SU-DHL-6 (cell line): ENCODE measurements at regions not wholly inside any gene's neighbourhood (a gene's known extent, or its start where the extent isn't known, plus 50 kb on each side); places are given as distances from the start of the nearest gene placed in this dataset.

Experiments used
- H2AFZ ChIP-seq: fragments of 200-600 bp; sonication (generic); 2 replicates; pipeline ENCODE4 v1.6.1; 2014; ENCODE audit warnings: low read depth, mild to moderate bottlenecking, moderate library complexity, mixed read lengths, antibody characterized with exemption, low read length; ENCODE audit not compliant: severe bottlenecking
- H3F3A ChIP-seq: fragments of 200-600 bp; shearing (Covaris generic); 2 replicates; pipeline ENCODE4 v1.6.0; 2016; ENCODE audit warnings: antibody characterized with exemption, mild to moderate bottlenecking; ENCODE audit not compliant: insufficient read depth
- H3K27ac ChIP-seq: fragments of 200-600 bp; sonication (generic); 2 replicates; pipeline ENCODE4 v1.5.1; 2016; ENCODE audit warnings: low read depth, mild to moderate bottlenecking, low read length, moderate library complexity, mixed read lengths
- H3K27me3 ChIP-seq: fragments of 200-600 bp; sonication (generic), shearing (Covaris generic); 2 replicates; pipeline ENCODE4 v1.6.0; 2014; ENCODE audit warnings: mild to moderate bottlenecking, low read length
- H3K36me3 ChIP-seq: fragments of 200-600 bp; sonication (generic); 2 replicates; pipeline ENCODE4 v1.6.1; 2014; ENCODE audit warnings: mild to moderate bottlenecking, low read length, mixed read lengths
- H3K4me2 ChIP-seq: fragments of 300-600, 200-600 bp; shearing (Covaris generic), sonication (generic); 2 replicates; pipeline ENCODE4 v1.6.0; 2014; ENCODE audit warnings: low read length, low read depth, mild to moderate bottlenecking; ENCODE audit not compliant: poor library complexity, severe bottlenecking
- H3K4me3 ChIP-seq: fragments of 200-600 bp; sonication (generic); 2 replicates; pipeline ENCODE4 v1.5.1; 2014; ENCODE audit warnings: antibody characterized with exemption, low read length, mild to moderate bottlenecking, mixed read lengths; ENCODE audit not compliant: insufficient read depth, poor library complexity, severe bottlenecking
- H3K79me2 ChIP-seq: fragments of 200-600 bp; sonication (generic); 2 replicates; pipeline ENCODE4 v1.6.1; 2014; ENCODE audit warnings: mild to moderate bottlenecking, low read length, moderate library complexity; ENCODE audit not compliant: insufficient read depth
- H3K9ac ChIP-seq: fragments of 200-600 bp; sonication (generic); 2 replicates; pipeline ENCODE4 v1.7.0; 2014; ENCODE audit warnings: mild to moderate bottlenecking, low read length
- H3K9me2 ChIP-seq: fragments of 200-600 bp; sonication (generic); replicated peaks from 2 replicates; pipeline ENCODE4 v1.6.1; 2014; ENCODE audit warnings: low read length; ENCODE audit not compliant: insufficient read depth
- H3K9me3 ChIP-seq: fragments of 200-600 bp; sonication (generic); 2 replicates; pipeline ENCODE4 v1.6.1; 2014; ENCODE audit warnings: low read length, mixed read lengths; ENCODE audit not compliant: insufficient read depth
- H4K20me1 ChIP-seq: fragments of 200-600 bp; sonication (generic); 2 replicates; pipeline ENCODE4 v1.6.1; 2014; ENCODE audit warnings: low read depth, mild to moderate bottlenecking, antibody characterized with exemption, low read length, moderate library complexity, mixed read lengths
- CTCF ChIP-seq: fragments of 200-600 bp; sonication (generic); IDR thresholded peaks from one replicate; pipeline ENCODE4 v1.5.1; 2017; ENCODE audit warnings: antibody characterized with exemption, mild to moderate bottlenecking, low read length, moderate library complexity; ENCODE audit not compliant: insufficient read depth, poor library complexity, severe bottlenecking
- EZH2phosphoT487 ChIP-seq: fragments of 200-600 bp; sonication (generic), shearing (Covaris generic); conservative IDR thresholded peaks from 2 replicates; pipeline ENCODE4 v1.6.1; 2018; ENCODE audit warnings: mild to moderate bottlenecking, antibody characterized with exemption, low read length, moderate library complexity, mixed read lengths

GRCh38 chr10:130824230-130825014 is 487.1 kb downstream of the TCERG1L start:
- Histone ChIP-seq H4K20me1 (no peaks in the 10 kb centered on the region), H3K4me2 (no peak overlapping the region), H3K36me3 (no peaks in the 10 kb centered on the region), H3K9me3 (peaks cover 10% of the 10 kb centered on the region), H3K27ac (no peak overlapping the region), H3K79me2 (no peaks in the 10 kb centered on the region), H3K9ac (no peak overlapping the region), H3F3A (no peaks in the 10 kb centered on the region), H3K4me3 (no peak overlapping the region), H3K27me3 (no peaks in the 10 kb centered on the region), H3K9me2 (no peaks in the 10 kb centered on the region), H2AFZ (no peak overlapping the region)
- TF ChIP-seq EZH2phosphoT487: no peak
- TF ChIP-seq CTCF: no peak

GRCh38 chr10:130833596-130833995 is 477.9 kb downstream of the TCERG1L start:
- H3K27me3 ChIP-seq: no peaks in the 10 kb centered on the region
- H3K36me3 ChIP-seq: no peaks in the 10 kb centered on the region
- no peak overlapping the region for H3K27ac ChIP-seq
- H3K4me2 ChIP-seq: no peak overlapping the region
- no peak for TF ChIP-seq CTCF
- no peak for TF ChIP-seq EZH2phosphoT487
- no peaks in the 10 kb centered on the region for H3K79me2 ChIP-seq
- H3K9me3 ChIP-seq: no peaks in the 10 kb centered on the region
- no peaks in the 10 kb centered on the region for H3K9me2 ChIP-seq
- no peak overlapping the region for H3K9ac ChIP-seq
- H3F3A ChIP-seq: no peaks in the 10 kb centered on the region
- H2AFZ ChIP-seq: no peak overlapping the region
- no peak overlapping the region for H3K4me3 ChIP-seq
- no peaks in the 10 kb centered on the region for H4K20me1 ChIP-seq

- no peaks in the 10 kb centered on the region for H4K20me1 ChIP-seq
- H3K27ac ChIP-seq: no peak overlapping the region
- H3K36me3 ChIP-seq: no peaks in the 10 kb centered on the region
- H3K4me2 ChIP-seq: no peak overlapping the region
- no peak for TF ChIP-seq EZH2phosphoT487
- TF ChIP-seq CTCF: no peak
- no peak overlapping the region for H3K9ac ChIP-seq
- H2AFZ ChIP-seq: no peak overlapping the region
- H3F3A ChIP-seq: no peaks in the 10 kb centered on the region
- H3K79me2 ChIP-seq: no peaks in the 10 kb centered on the region
- H3K9me2 ChIP-seq: no peaks in the 10 kb centered on the region
- H3K9me3 ChIP-seq: no peaks in the 10 kb centered on the region
- no peaks in the 10 kb centered on the region for H3K27me3 ChIP-seq
- no peak overlapping the region for H3K4me3 ChIP-seq
Measured at GRCh38 chr10:130834170-130834569, 477.4 kb downstream of the TCERG1L start.
